ENCODE measurements at regions not wholly inside any gene's neighbourhood (a gene's known extent, or its start where the extent isn't known, plus 50 kb on each side); places are given as distances from the start of the nearest gene placed in this dataset.

- no peak for FAIRE-seq
- no peak for DNase-seq (ENCODE audit: low read depth in 1 of 2, low spot score in 1 of 2)
- Histone ChIP-seq H3K9me3 (no peaks in the 10 kb centered on the region), H3K4me2 (no peak overlapping the region), H3K4me3 (no peak overlapping the region), H3K27ac (no peak overlapping the region), H3K4me1 (no peaks in the 10 kb centered on the region)
- no peak for ATAC-seq
- POLR2A ChIA-PET: no interaction called here
- TF ChIP-seq, protein P1, sequence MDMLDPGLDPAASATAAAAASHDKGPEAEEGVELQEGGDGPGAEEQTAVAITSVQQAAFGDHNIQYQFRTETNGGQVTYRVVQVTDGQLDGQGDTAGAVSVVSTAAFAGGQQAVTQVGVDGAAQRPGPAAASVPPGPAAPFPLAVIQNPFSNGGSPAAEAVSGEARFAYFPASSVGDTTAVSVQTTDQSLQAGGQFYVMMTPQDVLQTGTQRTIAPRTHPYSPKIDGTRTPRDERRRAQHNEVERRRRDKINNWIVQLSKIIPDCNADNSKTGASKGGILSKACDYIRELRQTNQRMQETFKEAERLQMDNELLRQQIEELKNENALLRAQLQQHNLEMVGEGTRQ (IDR thresholded peaks at IDR 0.05): no peak
- TF ChIP-seq, protein P2, sequence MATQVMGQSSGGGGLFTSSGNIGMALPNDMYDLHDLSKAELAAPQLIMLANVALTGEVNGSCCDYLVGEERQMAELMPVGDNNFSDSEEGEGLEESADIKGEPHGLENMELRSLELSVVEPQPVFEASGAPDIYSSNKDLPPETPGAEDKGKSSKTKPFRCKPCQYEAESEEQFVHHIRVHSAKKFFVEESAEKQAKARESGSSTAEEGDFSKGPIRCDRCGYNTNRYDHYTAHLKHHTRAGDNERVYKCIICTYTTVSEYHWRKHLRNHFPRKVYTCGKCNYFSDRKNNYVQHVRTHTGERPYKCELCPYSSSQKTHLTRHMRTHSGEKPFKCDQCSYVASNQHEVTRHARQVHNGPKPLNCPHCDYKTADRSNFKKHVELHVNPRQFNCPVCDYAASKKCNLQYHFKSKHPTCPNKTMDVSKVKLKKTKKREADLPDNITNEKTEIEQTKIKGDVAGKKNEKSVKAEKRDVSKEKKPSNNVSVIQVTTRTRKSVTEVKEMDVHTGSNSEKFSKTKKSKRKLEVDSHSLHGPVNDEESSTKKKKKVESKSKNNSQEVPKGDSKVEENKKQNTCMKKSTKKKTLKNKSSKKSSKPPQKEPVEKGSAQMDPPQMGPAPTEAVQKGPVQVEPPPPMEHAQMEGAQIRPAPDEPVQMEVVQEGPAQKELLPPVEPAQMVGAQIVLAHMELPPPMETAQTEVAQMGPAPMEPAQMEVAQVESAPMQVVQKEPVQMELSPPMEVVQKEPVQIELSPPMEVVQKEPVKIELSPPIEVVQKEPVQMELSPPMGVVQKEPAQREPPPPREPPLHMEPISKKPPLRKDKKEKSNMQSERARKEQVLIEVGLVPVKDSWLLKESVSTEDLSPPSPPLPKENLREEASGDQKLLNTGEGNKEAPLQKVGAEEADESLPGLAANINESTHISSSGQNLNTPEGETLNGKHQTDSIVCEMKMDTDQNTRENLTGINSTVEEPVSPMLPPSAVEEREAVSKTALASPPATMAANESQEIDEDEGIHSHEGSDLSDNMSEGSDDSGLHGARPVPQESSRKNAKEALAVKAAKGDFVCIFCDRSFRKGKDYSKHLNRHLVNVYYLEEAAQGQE (IDR thresholded peaks at IDR 0.05): no peak
- TF ChIP-seq CBX8 (IDR thresholded peaks at IDR 0.05): no peak
- WGBS (ENCODE audit: missing lambda C conversion rate): 86% methylated on average over 4 of the region's 4 CpGs
- CTCF ChIA-PET: no interaction called here
These were observed 123.2 kb upstream of the RIPOR2 start for GRCh38 chr6:25058941-25059340.

GRCh38 chr6:25060522-25060921 is 124.8 kb upstream of the RIPOR2 start:
- no peak for TF ChIP-seq POLR2A (IDR thresholded peaks at IDR 0.05; ENCODE audit: low read length)
- no peak for TF ChIP-seq RARB (CRISPR knock-in tag; IDR thresholded peaks at IDR 0.05)
- no peak for TF ChIP-seq JUNB (IDR thresholded peaks at IDR 0.05)
- TF ChIP-seq, protein P3, sequence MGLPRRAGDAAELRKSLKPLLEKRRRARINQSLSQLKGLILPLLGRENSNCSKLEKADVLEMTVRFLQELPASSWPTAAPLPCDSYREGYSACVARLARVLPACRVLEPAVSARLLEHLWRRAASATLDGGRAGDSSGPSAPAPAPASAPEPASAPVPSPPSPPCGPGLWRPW (IDR thresholded peaks at IDR 0.05): no peak
- TF ChIP-seq, protein P2 (IDR thresholded peaks at IDR 0.05): no peak
- TF ChIP-seq, protein P4, sequence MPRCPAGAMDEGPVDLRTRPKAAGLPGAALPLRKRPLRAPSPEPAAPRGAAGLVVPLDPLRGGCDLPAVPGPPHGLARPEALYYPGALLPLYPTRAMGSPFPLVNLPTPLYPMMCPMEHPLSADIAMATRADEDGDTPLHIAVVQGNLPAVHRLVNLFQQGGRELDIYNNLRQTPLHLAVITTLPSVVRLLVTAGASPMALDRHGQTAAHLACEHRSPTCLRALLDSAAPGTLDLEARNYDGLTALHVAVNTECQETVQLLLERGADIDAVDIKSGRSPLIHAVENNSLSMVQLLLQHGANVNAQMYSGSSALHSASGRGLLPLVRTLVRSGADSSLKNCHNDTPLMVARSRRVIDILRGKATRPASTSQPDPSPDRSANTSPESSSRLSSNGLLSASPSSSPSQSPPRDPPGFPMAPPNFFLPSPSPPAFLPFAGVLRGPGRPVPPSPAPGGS (IDR thresholded peaks at IDR 0.05): no peak
- no peak for TF ChIP-seq SREBF2 (IDR thresholded peaks at IDR 0.05)
- TF ChIP-seq ZFP36 (IDR thresholded peaks at IDR 0.05; ENCODE audit: borderline replicate concordance, partially characterized antibody): no peak
- TF ChIP-seq FOXS1 (CRISPR knock-in tag; IDR thresholded peaks at IDR 0.05): no peak
- TF ChIP-seq ZSCAN20 (CRISPR knock-in tag; IDR thresholded peaks at IDR 0.05): no peak
- no peak for TF ChIP-seq POLR2AphosphoS2 (conservative IDR thresholded peaks at IDR 0.05; ENCODE audit: low read length)
- WGBS (ENCODE audit: missing lambda C conversion rate): 34% methylated on average over 2 of the region's 2 CpGs
- ChIA-PET POLR2A (no interaction called here), CTCF (interaction anchor here (1.6 to 3.7 kb wide), 2 partner anchors 10 to 204 kb away, joined by 10 to 23 read pairs; no protein-coding TSS in a partner anchor)
- H3K4me3 ChIP-seq: no peak overlapping the region
- no peak overlapping the region for H3K4me2 ChIP-seq
- no peaks in the 10 kb centered on the region for H3K4me1 ChIP-seq
- FAIRE-seq (no peak), ATAC-seq (no peak), DNase-seq (ENCODE audit: low read depth in 1 of 2, low spot score in 1 of 2) (no peak)
- H3K9me3 ChIP-seq: no peaks in the 10 kb centered on the region
- no peak overlapping the region for H3K27ac ChIP-seq
